HEK293 (cell line): ENCODE measurements at regions not wholly inside any gene's neighbourhood (a gene's known extent, or its start where the extent isn't known, plus 50 kb on each side); places are given as distances from the start of the nearest gene placed in this dataset.

Source experiments
- CTCF ChIA-PET: fragments of 350-600 bp; formaldehyde crosslinking; extraction: SDS; loops from one replicate; lab custom pipeline; 2021; ENCODE audit warnings: antibody characterized with exemption; lab: Yijun Ruan, JAX
- POLR2A ChIA-PET: fragments of 300-600 bp; formaldehyde crosslinking; extraction: SDS; loops from one replicate; lab custom pipeline; 2020; ENCODE audit warnings: antibody characterized with exemption, inconsistent platforms; lab: Yijun Ruan, JAX
- H3K27ac ChIP-seq: fragments of 200-500 bp; sonication (Bioruptor generic); 2 replicates; pipeline ENCODE4 v1.5.1; 2014; ENCODE audit warnings: low read depth, low read length, control low read depth, inconsistent platforms; ENCODE audit errors: extremely low read depth
- H3K36me3 ChIP-seq, 2 experiments: fragments of 200-500 bp in 1 of 2; sonication (Bioruptor generic) in 1 of 2; 1 replicate in 1 of 2; 2 replicates in 1 of 2; pipeline ENCODE4 v1.5.1; 2014 to 2017; ENCODE audit warnings: inconsistent platforms in 2 of 2, low read length in 2 of 2; ENCODE audit not compliant: control insufficient read depth in 2 of 2, insufficient read depth in 1 of 2
- H3K4me1 ChIP-seq: fragments of 200-500 bp; sonication (Bioruptor generic); 2 replicates; pipeline ENCODE4 v1.5.1; 2014; ENCODE audit warnings: mild to moderate bottlenecking, low read length, inconsistent platforms; ENCODE audit not compliant: control insufficient read depth, insufficient read depth
- H3K4me3 ChIP-seq: 2 replicates; pipeline ENCODE4 v1.5.1; 2011; ENCODE audit warnings: low read depth, mild to moderate bottlenecking, control low read depth, low read length, moderate library complexity
- H3K9me3 ChIP-seq: fragments of 200-500 bp; sonication (Bioruptor generic); 2 replicates; pipeline ENCODE4 v1.5.1; 2014; ENCODE audit warnings: low read depth, low read length, inconsistent platforms; ENCODE audit not compliant: control insufficient read depth, insufficient read depth
- EGR2 ChIP-seq: fragments of 450-650 bp; formaldehyde crosslinking; IDR thresholded peaks from 2 replicates; pipeline ENCODE4 v1.5.1; 2016; ENCODE audit warnings: low read depth, missing biosample characterization, missing genetic modification characterization
- HOXA7 ChIP-seq: sonication (generic); formaldehyde crosslinking; IDR thresholded peaks from 2 replicates; pipeline ENCODE4 v1.8.1; 2022; ENCODE audit warnings: missing genetic modification reagents, borderline replicate concordance
- HOXC10 ChIP-seq: sonication (generic); formaldehyde crosslinking; IDR thresholded peaks from 2 replicates; pipeline ENCODE4 v1.8.1; 2023; ENCODE audit warnings: mild to moderate bottlenecking, missing genetic modification reagents
- KLF1 ChIP-seq: fragments of 450-650 bp; formaldehyde crosslinking; IDR thresholded peaks from 2 replicates; pipeline ENCODE4 v1.5.1; 2016; ENCODE audit warnings: missing biosample characterization, missing genetic modification characterization
- OVOL3 ChIP-seq: fragments of 450-650 bp; formaldehyde crosslinking; IDR thresholded peaks from 2 replicates; pipeline ENCODE4 v1.5.1; 2016; ENCODE audit warnings: missing biosample characterization, missing genetic modification characterization
- SETDB1 ChIP-seq: IDR thresholded peaks from one replicate; pipeline ENCODE4 v1.6.1; 2017; ENCODE audit warnings: mild to moderate bottlenecking, low read length, moderate library complexity, mixed read lengths; ENCODE audit not compliant: insufficient read length
- TRIM28 ChIP-seq: IDR thresholded peaks from 2 replicates; pipeline ENCODE4 v1.6.1; 2011; ENCODE audit warnings: low read length, control low read depth, borderline replicate concordance
- ZBTB21 ChIP-seq: fragments of 450-650 bp; formaldehyde crosslinking; IDR thresholded peaks from 2 replicates; pipeline ENCODE4 v1.5.1; 2017; ENCODE audit warnings: missing biosample characterization, missing genetic modification characterization
- ZBTB8A ChIP-seq: fragments of 450-650 bp; formaldehyde crosslinking; IDR thresholded peaks from 2 replicates; pipeline ENCODE4 v1.5.1; 2016; ENCODE audit warnings: missing biosample characterization, missing genetic modification characterization
- ZFP3 ChIP-seq: fragments of 450-650 bp; formaldehyde crosslinking; IDR thresholded peaks from 2 replicates; pipeline ENCODE4 v1.5.1; 2016; ENCODE audit warnings: low read depth, missing biosample characterization, missing genetic modification characterization
- ZNF112 ChIP-seq: fragments of 450-650 bp; formaldehyde crosslinking; IDR thresholded peaks from 2 replicates; pipeline ENCODE4 v1.5.0; 2017; ENCODE audit warnings: missing biosample characterization, missing genetic modification characterization
- ZNF157 ChIP-seq: fragments of 450-650 bp; formaldehyde crosslinking; IDR thresholded peaks from 2 replicates; pipeline ENCODE4 v1.5.1; 2016; ENCODE audit warnings: missing biosample characterization, missing genetic modification characterization
- ZNF175 ChIP-seq: fragments of 450-650 bp; formaldehyde crosslinking; IDR thresholded peaks from 2 replicates; pipeline ENCODE4 v1.5.1; 2016; ENCODE audit warnings: missing biosample characterization, missing genetic modification characterization
- ZNF202 ChIP-seq: fragments of 450-650 bp; formaldehyde crosslinking; IDR thresholded peaks from 2 replicates; pipeline ENCODE4 v1.5.1; 2016; ENCODE audit warnings: missing biosample characterization, missing genetic modification characterization, borderline replicate concordance
- ZNF211 ChIP-seq: fragments of 450-650 bp; formaldehyde crosslinking; IDR thresholded peaks from 2 replicates; pipeline ENCODE4 v1.5.1; 2016; ENCODE audit warnings: low read depth, missing biosample characterization, missing genetic modification characterization
- ZNF221 ChIP-seq: fragments of 450-650 bp; formaldehyde crosslinking; IDR thresholded peaks from 2 replicates; pipeline ENCODE4 v1.5.1; 2017; ENCODE audit warnings: missing biosample characterization, missing genetic modification characterization, borderline replicate concordance
- ZNF24 ChIP-seq: fragments of 450-650 bp; formaldehyde crosslinking; IDR thresholded peaks from 2 replicates; pipeline ENCODE4 v1.5.1; 2016; ENCODE audit warnings: missing biosample characterization, missing genetic modification characterization
- ZNF350 ChIP-seq: fragments of 450-650 bp; formaldehyde crosslinking; IDR thresholded peaks from 2 replicates; pipeline ENCODE4 v1.5.0; 2017; ENCODE audit warnings: missing biosample characterization, mild to moderate bottlenecking, missing genetic modification characterization
- ZNF394 ChIP-seq: fragments of 450-650 bp; formaldehyde crosslinking; IDR thresholded peaks from 2 replicates; pipeline ENCODE4 v1.5.1; 2016; ENCODE audit warnings: missing biosample characterization, missing genetic modification characterization, mild to moderate bottlenecking, moderate library complexity, borderline replicate concordance
- ZNF416 ChIP-seq: fragments of 450-650 bp; formaldehyde crosslinking; IDR thresholded peaks from 2 replicates; pipeline ENCODE4 v1.5.1; 2016; ENCODE audit warnings: missing biosample characterization, missing genetic modification characterization
- ZNF488 ChIP-seq: fragments of 450-650 bp; formaldehyde crosslinking; IDR thresholded peaks from 2 replicates; pipeline ENCODE4 v1.5.1; 2016; ENCODE audit warnings: missing biosample characterization, missing genetic modification characterization
- ZNF521 ChIP-seq: fragments of 450-650 bp; formaldehyde crosslinking; IDR thresholded peaks from 2 replicates; pipeline ENCODE4 v1.5.1; 2017; ENCODE audit warnings: missing biosample characterization, mild to moderate bottlenecking, missing genetic modification characterization
- ZNF585B ChIP-seq: fragments of 450-650 bp; formaldehyde crosslinking; IDR thresholded peaks from 2 replicates; pipeline ENCODE4 v1.5.1; 2016; ENCODE audit warnings: missing biosample characterization, missing genetic modification characterization
- ZNF596 ChIP-seq: fragments of 450-650 bp; IDR thresholded peaks from 2 replicates; pipeline ENCODE4 v1.5.0; 2018; ENCODE audit warnings: missing biosample characterization, mild to moderate bottlenecking, missing genetic modification characterization, moderate library complexity
- ZNF610 ChIP-seq: fragments of 450-650 bp; formaldehyde crosslinking; IDR thresholded peaks from 2 replicates; pipeline ENCODE4 v1.5.1; 2016; ENCODE audit warnings: missing biosample characterization, missing genetic modification characterization, borderline replicate concordance
- ZNF658 ChIP-seq: fragments of 450-650 bp; formaldehyde crosslinking; IDR thresholded peaks from 2 replicates; pipeline ENCODE4; 2016; ENCODE audit warnings: missing biosample characterization, missing genetic modification characterization
- ZNF660 ChIP-seq: fragments of 450-650 bp; IDR thresholded peaks from 2 replicates; pipeline ENCODE4 v1.5.1; 2018; ENCODE audit warnings: missing biosample characterization, mild to moderate bottlenecking, missing genetic modification characterization
- ZNF670 ChIP-seq: fragments of 450-650 bp; formaldehyde crosslinking; IDR thresholded peaks from 2 replicates; pipeline ENCODE4 v1.5.1; 2016; ENCODE audit warnings: missing biosample characterization, missing genetic modification characterization, low read depth
- ZNF707 ChIP-seq: fragments of 450-650 bp; formaldehyde crosslinking; IDR thresholded peaks from 2 replicates; pipeline ENCODE4 v1.5.1; 2016; ENCODE audit warnings: missing biosample characterization, missing genetic modification characterization
- ZNF785 ChIP-seq: fragments of 450-650 bp; formaldehyde crosslinking; IDR thresholded peaks from 2 replicates; pipeline ENCODE4 v1.5.1; 2016; ENCODE audit warnings: missing biosample characterization, missing genetic modification characterization
- TF ChIP-seq, protein P1 (sequence below): fragments of 450-650 bp; formaldehyde crosslinking; IDR thresholded peaks from 2 replicates; pipeline ENCODE4 v1.5.1; 2016; ENCODE audit warnings: missing biosample characterization, missing genetic modification characterization

DNA sequence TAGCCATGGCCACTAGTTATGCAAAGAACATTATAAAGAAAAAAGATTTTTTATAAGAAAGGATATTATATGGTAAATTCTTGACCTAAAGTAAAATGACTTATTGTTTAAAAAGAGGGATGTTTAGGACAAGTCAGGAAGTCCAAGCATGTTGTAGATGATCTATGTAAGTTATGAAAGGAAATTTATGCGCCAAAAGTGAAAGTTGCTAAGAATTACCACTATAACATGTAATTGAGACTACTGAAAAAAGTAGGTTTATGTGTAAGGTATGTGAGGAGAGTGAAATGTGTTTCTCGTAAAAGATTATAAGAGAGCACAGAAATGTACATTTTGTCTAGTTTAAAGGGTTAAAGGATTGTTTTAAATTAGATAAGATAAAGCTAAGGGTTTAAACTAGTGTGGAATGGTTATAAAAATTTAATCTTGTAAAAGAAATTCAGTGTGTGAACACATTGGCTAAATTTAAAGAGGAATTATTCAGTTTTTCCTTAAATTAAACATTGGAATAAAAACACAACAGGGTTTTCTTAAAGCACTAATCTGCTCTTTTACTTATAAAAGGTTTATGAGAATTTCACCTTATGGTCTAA is 1100.4 kb upstream of the EDIL3 start (continued):
- TF ChIP-seq ZNF660 (tag by site-specific recombination) (no peak), ZNF202 (no peak), SETDB1 (peak; percentile 98), ZNF610 (0 out of 2 replicates have a peak, but pooled peaks have one; percentile 60), ZNF112 (no peak), ZNF394 (tag by site-specific recombination) (no peak)

DNA sequence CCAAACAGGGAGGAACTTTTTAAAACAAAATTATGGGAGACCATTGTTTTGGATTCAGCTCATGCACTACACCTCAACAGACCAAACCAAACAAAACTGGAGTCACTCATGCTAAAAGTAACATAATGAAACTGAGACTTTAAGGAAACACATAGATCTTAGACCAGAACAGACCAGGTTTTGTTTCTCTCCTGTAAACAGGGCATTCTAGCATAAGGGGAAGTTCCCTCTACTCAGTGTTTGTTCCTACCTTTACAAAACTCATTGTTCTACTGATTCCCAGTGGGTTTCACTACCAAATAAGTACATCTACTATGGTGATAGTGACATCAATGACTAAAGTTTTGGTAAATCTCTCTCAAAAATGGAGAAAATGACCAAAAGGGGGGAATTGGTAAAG is 1103.6 kb upstream of the EDIL3 start:
- CTCF ChIA-PET, result interaction anchor here (0.6 kb wide), 1 partner anchor 131 kb away, joined by 3 read pairs; no protein-coding TSS in a partner anchor
- no peak overlapping the region for H3K4me3 ChIP-seq
- no peak overlapping the region for H3K27ac ChIP-seq
- no peaks in the 10 kb centered on the region for H3K36me3 ChIP-seq
- TF ChIP-seq KLF1 (tag by site-specific recombination) (no peak), ZNF596 (tag by site-specific recombination) (no peak), HOXC10 (CRISPR knock-in tag) (no peak), ZFP3 (tag by site-specific recombination) (no peak), ZNF157 (tag by site-specific recombination) (no peak), ZNF488 (tag by site-specific recombination) (no peak), ZNF24 (tag by site-specific recombination) (no peak), ZNF221 (tag by site-specific recombination) (no peak), OVOL3 (tag by site-specific recombination) (no peak), ZBTB21 (no peak), ZNF658 (no peak), ZNF707 (tag by site-specific recombination) (no peak)
- TF ChIP-seq, all 188 proteins: peak for 0
- Histone ChIP-seq H3K9me3 (no peaks in the 10 kb centered on the region), H3K4me1 (no peaks in the 10 kb centered on the region)
- POLR2A ChIA-PET, result no interaction called here

- Histone ChIP-seq H3K36me3 (no peaks in the 10 kb centered on the region), H3K4me3 (no peak overlapping the region), H3K27ac (no peak overlapping the region), H3K9me3 (no peaks in the 10 kb centered on the region), H3K4me1 (no peaks in the 10 kb centered on the region)
- TF ChIP-seq HOXA7, result no peak
- peak; percentile 37; the same call in 1 of the 2 replicates for TF ChIP-seq EGR2 (tag by site-specific recombination)
- TF ChIP-seq ZNF670 (tag by site-specific recombination), result no peak
- POLR2A ChIA-PET, result no interaction called here
- CTCF ChIA-PET, result no interaction called here
These were observed 1116.2 kb upstream of the EDIL3 start for GRCh38 chr5:85500869-85501268.

DNA sequence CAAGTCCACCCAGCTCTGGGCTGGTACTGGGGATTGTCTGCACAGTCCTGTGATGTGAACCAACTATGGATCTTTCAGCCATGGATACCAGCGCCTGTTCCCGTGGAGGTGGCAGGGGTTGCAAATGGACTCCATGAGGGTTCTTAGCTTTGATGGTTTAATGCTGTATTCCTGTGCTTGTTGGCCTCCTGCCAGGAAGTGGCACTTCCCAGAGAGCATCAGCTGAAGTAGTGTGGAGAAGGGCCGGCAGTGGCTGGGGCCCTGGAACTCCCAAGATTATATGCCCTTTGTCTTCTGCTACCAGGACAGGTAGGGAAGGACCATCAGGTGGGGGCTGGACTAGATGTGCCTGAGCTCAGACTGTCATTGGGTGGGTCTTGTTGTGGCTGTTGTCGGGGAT is 1104.8 kb upstream of the COX7C start:
- CTCF ChIA-PET, result no interaction called here
- no peaks in the 10 kb centered on the region for H3K4me1 ChIP-seq
- no peaks in the 10 kb centered on the region for H3K36me3 ChIP-seq
- H3K9me3 ChIP-seq, result no peaks in the 10 kb centered on the region
- H3K27ac ChIP-seq, result no peak overlapping the region
- H3K4me3 ChIP-seq, result no peak overlapping the region
- POLR2A ChIA-PET, result no interaction called here
- TF ChIP-seq ZNF211 (tag by site-specific recombination) (no peak), ZNF175 (no peak), ZNF521 (tag by site-specific recombination) (no peak), ZBTB8A (tag by site-specific recombination) (no peak), TRIM28 (no peak), ZNF350 (tag by site-specific recombination) (no peak), ZNF416 (tag by site-specific recombination) (no peak), SETDB1 (no peak), ZNF785 (tag by site-specific recombination) (no peak), ZNF585B (tag by site-specific recombination) (no peak), ZNF660 (tag by site-specific recombination) (no peak)
- TF ChIP-seq, protein P1, sequence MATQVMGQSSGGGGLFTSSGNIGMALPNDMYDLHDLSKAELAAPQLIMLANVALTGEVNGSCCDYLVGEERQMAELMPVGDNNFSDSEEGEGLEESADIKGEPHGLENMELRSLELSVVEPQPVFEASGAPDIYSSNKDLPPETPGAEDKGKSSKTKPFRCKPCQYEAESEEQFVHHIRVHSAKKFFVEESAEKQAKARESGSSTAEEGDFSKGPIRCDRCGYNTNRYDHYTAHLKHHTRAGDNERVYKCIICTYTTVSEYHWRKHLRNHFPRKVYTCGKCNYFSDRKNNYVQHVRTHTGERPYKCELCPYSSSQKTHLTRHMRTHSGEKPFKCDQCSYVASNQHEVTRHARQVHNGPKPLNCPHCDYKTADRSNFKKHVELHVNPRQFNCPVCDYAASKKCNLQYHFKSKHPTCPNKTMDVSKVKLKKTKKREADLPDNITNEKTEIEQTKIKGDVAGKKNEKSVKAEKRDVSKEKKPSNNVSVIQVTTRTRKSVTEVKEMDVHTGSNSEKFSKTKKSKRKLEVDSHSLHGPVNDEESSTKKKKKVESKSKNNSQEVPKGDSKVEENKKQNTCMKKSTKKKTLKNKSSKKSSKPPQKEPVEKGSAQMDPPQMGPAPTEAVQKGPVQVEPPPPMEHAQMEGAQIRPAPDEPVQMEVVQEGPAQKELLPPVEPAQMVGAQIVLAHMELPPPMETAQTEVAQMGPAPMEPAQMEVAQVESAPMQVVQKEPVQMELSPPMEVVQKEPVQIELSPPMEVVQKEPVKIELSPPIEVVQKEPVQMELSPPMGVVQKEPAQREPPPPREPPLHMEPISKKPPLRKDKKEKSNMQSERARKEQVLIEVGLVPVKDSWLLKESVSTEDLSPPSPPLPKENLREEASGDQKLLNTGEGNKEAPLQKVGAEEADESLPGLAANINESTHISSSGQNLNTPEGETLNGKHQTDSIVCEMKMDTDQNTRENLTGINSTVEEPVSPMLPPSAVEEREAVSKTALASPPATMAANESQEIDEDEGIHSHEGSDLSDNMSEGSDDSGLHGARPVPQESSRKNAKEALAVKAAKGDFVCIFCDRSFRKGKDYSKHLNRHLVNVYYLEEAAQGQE, result no peak
